IMR-90 (cell line): ENCODE measurements at regions not wholly inside any gene's neighbourhood (a gene's known extent, or its start where the extent isn't known, plus 50 kb on each side); places are given as distances from the start of the nearest gene placed in this dataset.

ENCODE experiments used
- ATAC-seq: fragments of 200-7000 bp; cut with Tn5 transposase; 2 replicates; pipeline ENCODE4 v1.9.1; 2020; ENCODE audit warnings: low read depth, mild to moderate bottlenecking, moderate library complexity
- BruUV-seq: library from RNA; stranded (reverse); fragments of 400-500 nt; replicated peaks from 2 replicates; lab custom pipeline; 2021; lab: Mats Ljungman, UMichigan
- CTCF ChIA-PET: fragments of 300-600 bp; formaldehyde crosslinking; extraction: SDS; loops from one replicate; lab custom pipeline; 2021; ENCODE audit warnings: antibody characterized with exemption; lab: Yijun Ruan, JAX
- POLR2A ChIA-PET: fragments of 300-600 bp; sonication (Branson Sonifier 250); formaldehyde crosslinking; loops from one replicate; lab custom pipeline; 2022; ENCODE audit warnings: antibody characterized with exemption; ENCODE audit not compliant: unreplicated experiment; lab: Charles Lee
- DNase-seq: peaks from one replicate; pipeline ENCODE4 v3.0.0; 2013
- H2AFZ ChIP-seq: replicated peaks from 2 replicates; pipeline ENCODE3; 2013; ENCODE audit warnings: low read length, mild to moderate bottlenecking; ENCODE audit not compliant: poor library complexity
- H2AK5ac ChIP-seq: 2 replicates; pipeline ENCODE4 v1.6.1; 2013; ENCODE audit warnings: low read depth, low read length, inconsistent platforms
- H2AK9ac ChIP-seq: replicated peaks from 2 replicates; pipeline ENCODE3; 2013; ENCODE audit warnings: mild to moderate bottlenecking, low read depth, low read length, moderate library complexity; ENCODE audit not compliant: poor library complexity
- H2BK120ac ChIP-seq: 2 replicates; pipeline ENCODE4 v1.6.1; 2013; ENCODE audit warnings: low read depth, low read length, inconsistent platforms
- H2BK15ac ChIP-seq: 3 replicates; pipeline ENCODE4 v1.6.1; 2013; ENCODE audit warnings: low read depth, low read length, inconsistent platforms
- H2BK20ac ChIP-seq: 2 replicates; pipeline ENCODE4 v1.6.1; 2013; ENCODE audit warnings: low read depth, mild to moderate bottlenecking, inconsistent platforms, low read length, moderate library complexity
- H2BK5ac ChIP-seq: 2 replicates; pipeline ENCODE4 v1.6.1; 2013; ENCODE audit warnings: mild to moderate bottlenecking, low read depth, low read length, inconsistent platforms; ENCODE audit not compliant: poor library complexity, severe bottlenecking
- H3K14ac ChIP-seq: replicated peaks from 2 replicates; pipeline ENCODE4 v1.6.1; 2013; ENCODE audit warnings: low read depth, low read length, inconsistent platforms
- H3K18ac ChIP-seq: 2 replicates; pipeline ENCODE4 v1.6.1; 2013; ENCODE audit warnings: low read depth, low read length, control low read depth
- H3K23ac ChIP-seq: 2 replicates; pipeline ENCODE4 v1.6.1; 2013; ENCODE audit warnings: low read depth, low read length, inconsistent platforms
- H3K27ac ChIP-seq: 2 replicates; pipeline ENCODE4 v1.5.1; 2013; ENCODE audit warnings: mild to moderate bottlenecking, control low read depth, low read length; ENCODE audit not compliant: insufficient read depth
- H3K27me3 ChIP-seq: 2 replicates; pipeline ENCODE4 v1.6.1; 2013; ENCODE audit warnings: low read length; ENCODE audit not compliant: control insufficient read depth, insufficient read depth
- H3K36me3 ChIP-seq: 2 replicates; pipeline ENCODE4 v1.6.1; 2013; ENCODE audit warnings: low read length, mixed read lengths; ENCODE audit not compliant: control insufficient read depth, insufficient read depth
- H3K4ac ChIP-seq: 2 replicates; pipeline ENCODE4 v1.6.1; 2013; ENCODE audit warnings: low read depth, low read length, inconsistent platforms
- H3K4me1 ChIP-seq: 2 replicates; pipeline ENCODE4 v1.6.1; 2013; ENCODE audit warnings: low read length, mixed read lengths; ENCODE audit not compliant: control insufficient read depth, insufficient read depth
- H3K4me2 ChIP-seq: 2 replicates; pipeline ENCODE4 v1.6.1; 2013; ENCODE audit warnings: low read depth, mild to moderate bottlenecking, control low read depth, low read length, moderate library complexity
- H3K4me3 ChIP-seq: 2 replicates; pipeline ENCODE4 v1.5.1; 2013; ENCODE audit warnings: low read depth, mild to moderate bottlenecking, control low read depth, low read length, moderate library complexity; ENCODE audit not compliant: insufficient read depth
- H3K56ac ChIP-seq: 2 replicates; pipeline ENCODE4 v1.6.1; 2013; ENCODE audit warnings: low read length, inconsistent platforms; ENCODE audit not compliant: insufficient read depth; ENCODE audit errors: extremely low read depth
- H3K79me1 ChIP-seq, 2 experiments: 2 replicates each; pipeline ENCODE4 v1.6.1; 2013; ENCODE audit warnings: low read length in 2 of 2, inconsistent platforms in 1 of 2, low read depth in 1 of 2
- H3K9ac ChIP-seq: 2 replicates; pipeline ENCODE4 v1.6.1; 2013; ENCODE audit warnings: low read depth, low read length, control low read depth
- H3K9me1 ChIP-seq: 2 replicates; pipeline ENCODE4 v1.6.1; 2013; ENCODE audit warnings: low read length, inconsistent platforms; ENCODE audit not compliant: insufficient read depth
- H3K9me3 ChIP-seq: 2 replicates; pipeline ENCODE4 v1.6.1; 2013; ENCODE audit warnings: low read length; ENCODE audit not compliant: control insufficient read depth, insufficient read depth
- H4K20me1 ChIP-seq: 2 replicates; pipeline ENCODE4 v1.6.1; 2013; ENCODE audit warnings: low read length, inconsistent platforms; ENCODE audit not compliant: insufficient read depth
- H4K5ac ChIP-seq: 2 replicates; pipeline ENCODE4 v1.6.1; 2013; ENCODE audit warnings: mild to moderate bottlenecking, low read depth, low read length, control low read depth
- H4K8ac ChIP-seq, 2 experiments: 2 replicates each; pipeline ENCODE4 v1.6.1; 2013; ENCODE audit warnings: low read depth in 2 of 2, low read length in 2 of 2, control low read depth in 1 of 2, inconsistent platforms in 1 of 2
- H4K91ac ChIP-seq: 2 replicates; pipeline ENCODE4 v1.6.1; 2013; ENCODE audit warnings: low read depth, low read length, inconsistent platforms; ENCODE audit not compliant: insufficient read depth
- BHLHE40 ChIP-seq: fragments of 150-350 bp; IDR thresholded peaks from 2 replicates; pipeline ENCODE4 v1.6.1; 2016; ENCODE audit warnings: mild to moderate bottlenecking, low read depth, low read length
- CEBPB ChIP-seq: IDR thresholded peaks from 2 replicates; pipeline ENCODE4 v1.6.1; 2012; ENCODE audit warnings: low read depth, low read length, improper control_type of control experiment
- CHD1 ChIP-seq: IDR thresholded peaks from 2 replicates; pipeline ENCODE4 v1.6.1; 2012; ENCODE audit warnings: low read depth, low read length, improper control_type of control experiment
- CTCF ChIP-seq: conservative IDR thresholded peaks from 2 replicates; pipeline ENCODE4 v1.5.1; 2012; ENCODE audit warnings: mild to moderate bottlenecking, low read depth, low read length, improper control_type of control experiment
- FOS ChIP-seq: fragments of 150-350 bp; IDR thresholded peaks from 2 replicates; pipeline ENCODE4 v1.6.1; 2016; ENCODE audit warnings: low read depth, low read length
- MAFK ChIP-seq: IDR thresholded peaks from 2 replicates; pipeline ENCODE4 v1.6.1; 2012; ENCODE audit warnings: low read depth, low read length, improper control_type of control experiment
- MAZ ChIP-seq: IDR thresholded peaks from 2 replicates; pipeline ENCODE4 v1.6.1; 2012; ENCODE audit warnings: low read depth, mild to moderate bottlenecking, low read length, improper control_type of control experiment, moderate library complexity, borderline replicate concordance
- MXI1 ChIP-seq: IDR thresholded peaks from 2 replicates; pipeline ENCODE4 v1.6.1; 2012; ENCODE audit warnings: low read depth, mild to moderate bottlenecking, low read length, moderate library complexity, borderline replicate concordance
- NFE2L2 ChIP-seq: fragments of 150-350 bp; IDR thresholded peaks from 2 replicates; pipeline ENCODE4 v1.6.1; 2016; ENCODE audit warnings: low read depth, mild to moderate bottlenecking, low read length
- POLR2A ChIP-seq: IDR thresholded peaks from 2 replicates; pipeline ENCODE4 v1.6.1; 2012; ENCODE audit warnings: mild to moderate bottlenecking, low read depth, low read length
- RAD21 ChIP-seq: IDR thresholded peaks from 2 replicates; pipeline ENCODE4 v1.6.1; 2012; ENCODE audit warnings: low read length, improper control_type of control experiment
- RCOR1 ChIP-seq: IDR thresholded peaks from 2 replicates; pipeline ENCODE4 v1.6.1; 2012; ENCODE audit warnings: mild to moderate bottlenecking, low read length, improper control_type of control experiment; ENCODE audit not compliant: insufficient replicate concordance
- RFX5 ChIP-seq: IDR thresholded peaks from 2 replicates; pipeline ENCODE4 v1.8.0; 2012; ENCODE audit warnings: low read depth, mild to moderate bottlenecking, low read length, moderate library complexity
- SMC3 ChIP-seq: fragments of 150-350 bp; IDR thresholded peaks from 2 replicates; pipeline ENCODE4 v1.6.1; 2016; ENCODE audit warnings: low read depth, mild to moderate bottlenecking, antibody characterized with exemption, low read length, moderate library complexity
- USF2 ChIP-seq: fragments of 150-350 bp; IDR thresholded peaks from 2 replicates; pipeline ENCODE4 v1.6.1; 2017; ENCODE audit warnings: mild to moderate bottlenecking, antibody characterized with exemption, low read length, low read depth
- WGBS, 2 experiments: methylation state at CpG; one replicate each; pipeline versions ENCODE4 v1.1.5 to v1.1.7; 2013; ENCODE audit warnings: missing lambda C conversion rate in 2 of 2; ENCODE audit not compliant: insufficient read length in 1 of 2; ENCODE audit errors: extremely low coverage in 2 of 2; 5-methylcytosine and 5-hydroxymethylcytosine counted together
- dilution Hi-C: fragments of 300-500 bp; cut with HindIII; formaldehyde crosslinking; loops from one replicate; pipeline ENCODE4 v1.14.3; 2018; ENCODE audit warnings: low sequenced_read_pairs; ENCODE audit not compliant: unreplicated experiment
- in situ Hi-C: fragments of 300-500 bp; cut with MboI; formaldehyde crosslinking; loops from 3 replicates; pipeline ENCODE4 v1.14.3; 2019; ENCODE audit warnings: low sequenced_read_pairs, inconsistent platforms, mixed read lengths
- intact Hi-C: fragments of 100-400 bp; cut with micrococcal nuclease; formaldehyde crosslinking; loops from 2 replicates; pipeline ENCODE4 v1.10.0; 2022
- TF ChIP-seq, protein P1 (sequence below): fragments of 150-350 bp; IDR thresholded peaks from 2 replicates; pipeline ENCODE4 v1.6.1; 2016; ENCODE audit warnings: low read depth, mild to moderate bottlenecking, low read length, moderate library complexity, borderline replicate concordance

GRCh38 chr11:8834379-8834778, 76.6 kb upstream of the AKIP1 start:
- WGBS, 2 experiments: no CpG with 5 or more reads among the region's 5 CpGs
- no peak for DNase-seq

More at GRCh38 chr11:8834379-8834778, 76.6 kb upstream of the AKIP1 start:
- intact Hi-C loops: loop anchor here (5.0 kb wide), 1 partner anchor 303 kb away; no protein-coding TSS in a partner anchor
- Histone ChIP-seq H3K4me1 (peaks cover 36% of the 10 kb centered on the region), H3K56ac (no peak overlapping the region), H3K9me1 (peaks cover 38% of the 10 kb centered on the region), H4K91ac (peak overlapping the region; percentile 37), H3K4ac (peak overlapping the region; percentile 53; the same call in 1 of the 2 replicates), H3K27me3 (no peaks in the 10 kb centered on the region), H3K79me1 (peaks cover 10 to 84% of the 10 kb centered on the region in 2 experiments), H4K20me1 (0 out of 2 replicates have a peak, but pooled peaks cover 3% of the 10 kb centered on the region), H2BK120ac (peak overlapping the region; percentile 16; the same call in 1 of the 2 replicates), H2BK20ac (peak overlapping the region; percentile 16; the same call in 1 of the 2 replicates), H4K8ac (no peak overlapping the region), H2AK5ac (peak overlapping the region; percentile 67; the same call in 1 of the 2 replicates), H2AFZ (no peak overlapping the region), H2BK5ac (peak overlapping the region; percentile 27), H3K36me3 (peaks cover 20% of the 10 kb centered on the region), H3K4me2 (no peak overlapping the region), H4K5ac (no peak overlapping the region; the same call in 1 of the 2 replicates), H2AK9ac (peak overlapping the region; percentile 37), H3K23ac (peak overlapping the region; percentile 19; the same call in 1 of the 2 replicates), H3K14ac (peak overlapping the region; percentile 64), H3K27ac (no peak overlapping the region), H3K4me3 (no peak overlapping the region), H3K18ac (peak overlapping the region; percentile 3), H3K9ac (no peak overlapping the region), H3K9me3 (no peaks in the 10 kb centered on the region), H2BK15ac (peak overlapping the region; percentile 74; the same call in 1 of the 3 replicates)
- ChIA-PET CTCF (interaction anchor here (0.6 to 1.5 kb wide), 4 partner anchors 24 to 125 kb away, joined by 3 to 7 read pairs (median 3); a partner anchor contains a TSS), POLR2A (no interaction called here)
- dilution Hi-C loops: no loop called here
- in situ Hi-C loops: no loop called here
- no TSS peak for BruUV-seq
- ATAC-seq: no peak
- no peak for TF ChIP-seq RCOR1
- TF ChIP-seq, protein P1, sequence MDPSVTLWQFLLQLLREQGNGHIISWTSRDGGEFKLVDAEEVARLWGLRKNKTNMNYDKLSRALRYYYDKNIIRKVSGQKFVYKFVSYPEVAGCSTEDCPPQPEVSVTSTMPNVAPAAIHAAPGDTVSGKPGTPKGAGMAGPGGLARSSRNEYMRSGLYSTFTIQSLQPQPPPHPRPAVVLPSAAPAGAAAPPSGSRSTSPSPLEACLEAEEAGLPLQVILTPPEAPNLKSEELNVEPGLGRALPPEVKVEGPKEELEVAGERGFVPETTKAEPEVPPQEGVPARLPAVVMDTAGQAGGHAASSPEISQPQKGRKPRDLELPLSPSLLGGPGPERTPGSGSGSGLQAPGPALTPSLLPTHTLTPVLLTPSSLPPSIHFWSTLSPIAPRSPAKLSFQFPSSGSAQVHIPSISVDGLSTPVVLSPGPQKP: no peak
- TF ChIP-seq POLR2A: no peak
- TF ChIP-seq MAZ: no peak
- TF ChIP-seq MXI1: no peak
- no peak for TF ChIP-seq USF2
- TF ChIP-seq MAFK: no peak
- no peak for TF ChIP-seq CEBPB
- no peak for TF ChIP-seq SMC3
- no peak for TF ChIP-seq CTCF
- TF ChIP-seq RAD21: no peak
- no peak for TF ChIP-seq BHLHE40
- no peak for TF ChIP-seq CHD1
- TF ChIP-seq FOS: no peak
- no peak for TF ChIP-seq NFE2L2
- no peak for TF ChIP-seq RFX5
